ENCODE measurements at regions not wholly inside any gene's neighbourhood (a gene's known extent, or its start where the extent isn't known, plus 50 kb on each side); places are given as distances from the start of the nearest gene placed in this dataset.
A peak's percentile ranks its signal among the peaks of the same experiment; 100 is the strongest.

- no peak for DNase-seq (ENCODE audit: low read depth, low spot score)
- TF ChIP-seq CTCF (IDR thresholded peaks at IDR 0.05; ENCODE audit: low read depth, low read length), result no peak
- H3K4me3 ChIP-seq (ENCODE audit: low read depth, low read length), result no peak overlapping the region
- in situ Hi-C loops (cut with HindIII; ENCODE audit: low sequenced_read_pairs), result no loop called here
These were observed 85.2 kb upstream of the STK17B start for GRCh38 chr2:196256585-196256984.

GRCh38 chr2:196257086-196257485 is 85.7 kb upstream of the STK17B start:
- TF ChIP-seq CTCF (IDR thresholded peaks at IDR 0.05; ENCODE audit: low read depth, low read length), result no peak
- H3K4me3 ChIP-seq (ENCODE audit: low read depth, low read length), result no peak overlapping the region

GRCh38 chr2:196258407-196258806 is 87.0 kb upstream of the STK17B start:
- in situ Hi-C loops (cut with HindIII; ENCODE audit: low sequenced_read_pairs), result no loop called here
- DNase-seq (ENCODE audit: low read depth, low spot score), result no peak
- no peak overlapping the region for H3K4me3 ChIP-seq (ENCODE audit: low read depth, low read length)
- no peak for TF ChIP-seq CTCF (IDR thresholded peaks at IDR 0.05; ENCODE audit: low read depth, low read length)

More at GRCh38 chr2:196257086-196257485, 85.7 kb upstream of the STK17B start:
- in situ Hi-C loops (cut with HindIII; ENCODE audit: low sequenced_read_pairs), result no loop called here
- no peak for DNase-seq (ENCODE audit: low read depth, low spot score)

- no peak for TF ChIP-seq CTCF (IDR thresholded peaks at IDR 0.05; ENCODE audit: low read depth, low read length)
- in situ Hi-C loops (cut with HindIII; ENCODE audit: low sequenced_read_pairs), result no loop called here
- no peak overlapping the region for H3K4me3 ChIP-seq (ENCODE audit: low read depth, low read length)
- peak; percentile 87 for DNase-seq (ENCODE audit: low read depth, low spot score)
These were observed 88.4 kb upstream of the STK17B start for GRCh38 chr2:196259507-196260481.

GRCh38 chr2:196260546-196260945 is 89.2 kb upstream of the STK17B start:
- H3K4me3 ChIP-seq (ENCODE audit: low read depth, low read length), result no peak overlapping the region
- TF ChIP-seq CTCF (IDR thresholded peaks at IDR 0.05; ENCODE audit: low read depth, low read length), result no peak
- in situ Hi-C loops (cut with HindIII; ENCODE audit: low sequenced_read_pairs), result no loop called here
- no peak for DNase-seq (ENCODE audit: low read depth, low spot score)

- no peak for DNase-seq (ENCODE audit: low read depth, low spot score)
- in situ Hi-C loops (cut with HindIII; ENCODE audit: low sequenced_read_pairs), result no loop called here
- TF ChIP-seq CTCF (IDR thresholded peaks at IDR 0.05; ENCODE audit: low read depth, low read length), result no peak
These were observed 91.2 kb upstream of the STK17B start for GRCh38 chr2:196262606-196263005.

More at GRCh38 chr2:196262606-196263005, 91.2 kb upstream of the STK17B start:
- H3K4me3 ChIP-seq (ENCODE audit: low read depth, low read length), result no peak overlapping the region
